ENCODE measurements at regions not wholly inside any gene's neighbourhood (a gene's known extent, or its start where the extent isn't known, plus 50 kb on each side); places are given as distances from the start of the nearest gene placed in this dataset.
A peak's percentile ranks its signal among the peaks of the same experiment; 100 is the strongest.
"Not testable (repeated sequence)": the region's sequence is repeated elsewhere in the genome, so short reads cannot be mapped to it uniquely, and the experiment has no call there.

- DNase-seq: not testable (repeated sequence)
These were observed 207.4 kb upstream of the PDE3A start for GRCh38 chr12:20160899-20161298.

GRCh38 chr12:20174528-20175175 is 193.7 kb upstream of the PDE3A start:
- no peak for DNase-seq

- DNase-seq: no peak
These were observed 192.5 kb upstream of the PDE3A start for GRCh38 chr12:20175704-20176388.

GRCh38 chr12:20181416-20182180 is 186.7 kb upstream of the PDE3A start:
- DNase-seq: no peak

- DNase-seq: no peak
These were observed 184.8 kb upstream of the PDE3A start for GRCh38 chr12:20183563-20183962.

- no peak for DNase-seq
These were observed 183.8 kb upstream of the PDE3A start for GRCh38 chr12:20184514-20184913.

- DNase-seq: no peak
These were observed 180.9 kb upstream of the PDE3A start for GRCh38 chr12:20187456-20187855.

- DNase-seq: no peak
These were observed 179.2 kb upstream of the PDE3A start for GRCh38 chr12:20188930-20189653.

GRCh38 chr12:20189767-20190166 is 178.6 kb upstream of the PDE3A start:
- no peak for DNase-seq

- DNase-seq: no peak
These were observed 174.2 kb upstream of the PDE3A start for GRCh38 chr12:20194171-20194570.

GRCh38 chr12:20196767-20197166 is 171.6 kb upstream of the PDE3A start:
- no peak for DNase-seq

GRCh38 chr12:20197411-20197810 is 170.9 kb upstream of the PDE3A start:
- DNase-seq: no peak

GRCh38 chr12:20199780-20200179 is 168.6 kb upstream of the PDE3A start:
- DNase-seq: no peak

- no peak for DNase-seq
These were observed 166.6 kb upstream of the PDE3A start for GRCh38 chr12:20201733-20202132.

GRCh38 chr12:20205854-20206253 is 162.5 kb upstream of the PDE3A start:
- DNase-seq: no peak

- no peak for DNase-seq
These were observed 161.9 kb upstream of the PDE3A start for GRCh38 chr12:20206410-20206809.

GRCh38 chr12:20210621-20211215 is 157.6 kb upstream of the PDE3A start:
- DNase-seq: no peak

- DNase-seq: peak; percentile 26
These were observed 156.8 kb upstream of the PDE3A start for GRCh38 chr12:20211541-20211940.

- DNase-seq: peak; percentile 21
These were observed 156.3 kb upstream of the PDE3A start for GRCh38 chr12:20211981-20212421.

GRCh38 chr12:20212658-20213555 is 155.4 kb upstream of the PDE3A start:
- DNase-seq: peak; percentile 75

All from midbrain (tissue), 1 donor.